Nephron (organoid): ENCODE measurements at regions not wholly inside any gene's neighbourhood (a gene's known extent, or its start where the extent isn't known, plus 50 kb on each side); places are given as distances from the start of the nearest gene placed in this dataset.

ENCODE experiments used
- H3K27ac Mint-ChIP-seq, 3 experiments: 2 replicates each; pipeline ENCODE4 v1.8.0; 2020; ENCODE audit warnings: mixed read lengths in 3 of 3, mild to moderate bottlenecking in 2 of 3, moderate library complexity in 1 of 3
- H3K27me3 Mint-ChIP-seq: 2 replicates; pipeline ENCODE4 v1.8.0; 2021; ENCODE audit warnings: low read depth, mild to moderate bottlenecking, moderate library complexity, mixed read lengths
- H3K36me3 Mint-ChIP-seq: 2 replicates; pipeline ENCODE4 v1.8.0; 2020; ENCODE audit warnings: low read depth, mixed read lengths
- H3K4me1 Mint-ChIP-seq: 2 replicates; pipeline ENCODE4 v1.8.0; 2020; ENCODE audit warnings: mixed read lengths
- H3K4me3 Mint-ChIP-seq, 3 experiments: 2 replicates each; pipeline ENCODE4 v1.8.0; 2020; ENCODE audit warnings: mild to moderate bottlenecking in 3 of 3, mixed read lengths in 3 of 3, moderate library complexity in 2 of 3
- H3K9me3 Mint-ChIP-seq: 2 replicates; pipeline ENCODE4 v1.8.0; 2020; ENCODE audit warnings: mixed read lengths
- CTCF ChIP-seq, 3 experiments: fragments of 200-600 bp; sonication (generic); IDR thresholded peaks; one replicate each; pipeline ENCODE4 v1.5.0; 2021; ENCODE audit warnings: antibody characterized with exemption in 3 of 3; ENCODE audit not compliant: unreplicated experiment in 3 of 3

DNA sequence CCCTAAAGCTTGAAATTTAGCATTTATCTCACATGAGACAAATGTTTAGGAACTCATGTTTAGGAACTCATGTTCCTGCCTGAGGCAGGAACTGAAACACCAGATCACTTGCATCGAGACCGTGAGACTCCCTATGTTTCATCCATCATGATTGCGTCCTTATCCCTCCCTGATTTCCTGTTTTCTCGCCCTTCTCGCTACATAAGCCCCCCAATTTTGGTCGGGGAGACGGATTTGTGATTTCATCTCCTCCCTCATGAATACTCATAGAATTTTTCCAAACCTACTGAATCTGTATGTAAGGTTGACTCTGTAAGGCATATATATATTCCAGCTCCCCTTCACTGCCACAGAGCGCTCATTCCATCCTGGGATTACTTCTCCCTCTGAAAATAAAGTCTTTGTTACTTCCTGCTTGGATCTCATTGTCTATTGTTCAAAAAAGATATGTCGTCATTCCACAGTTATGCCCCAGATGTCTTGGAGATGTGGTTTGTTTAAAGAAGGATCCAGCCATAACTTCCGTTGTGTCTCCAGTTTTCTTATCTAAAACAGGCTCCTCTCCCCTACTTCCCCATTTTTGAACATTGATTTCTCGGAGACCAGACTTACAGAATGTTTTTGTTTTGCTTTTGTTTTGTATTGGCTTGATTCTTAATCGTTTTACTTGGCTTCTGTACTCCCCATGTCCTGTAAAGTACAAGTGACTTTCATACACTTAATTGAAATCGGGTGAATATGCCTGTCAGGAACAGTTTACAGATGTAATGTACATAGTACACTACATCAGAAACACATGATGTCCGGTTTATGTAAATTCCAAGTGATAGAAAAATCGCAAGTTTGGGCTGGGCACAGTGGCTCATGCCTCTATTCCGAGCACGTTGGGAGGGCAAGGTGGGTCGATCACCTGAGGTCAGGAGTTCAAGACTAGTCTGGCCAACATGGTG, 118.7 kb downstream of the HFE start:
- Mint-ChIP-seq H3K36me3 (no peaks in the 10 kb centered on the region), H3K9me3 (no peaks in the 10 kb centered on the region), H3K4me1 (peaks cover 9% of the 10 kb centered on the region), H3K27me3 (peaks cover 5% of the 10 kb centered on the region), H3K4me3 (no peak overlapping the region), H3K27ac (no peak overlapping the region)
- TF ChIP-seq CTCF (IDR thresholded peaks at IDR 0.05; ENCODE audit: unreplicated experiment in 3 of 3), result no peak

GRCh38 chr6:26206868-26207801, 119.9 kb downstream of the HFE start:
- no peak for TF ChIP-seq CTCF (IDR thresholded peaks at IDR 0.05; ENCODE audit: unreplicated experiment in 3 of 3)
- Mint-ChIP-seq H3K36me3 (no peaks in the 10 kb centered on the region), H3K9me3 (no peaks in the 10 kb centered on the region), H3K27me3 (peaks cover 5% of the 10 kb centered on the region), H3K4me3 (no peak overlapping the region), H3K27ac (no peak overlapping the region), H3K4me1 (peaks cover 9% of the 10 kb centered on the region)

DNA sequence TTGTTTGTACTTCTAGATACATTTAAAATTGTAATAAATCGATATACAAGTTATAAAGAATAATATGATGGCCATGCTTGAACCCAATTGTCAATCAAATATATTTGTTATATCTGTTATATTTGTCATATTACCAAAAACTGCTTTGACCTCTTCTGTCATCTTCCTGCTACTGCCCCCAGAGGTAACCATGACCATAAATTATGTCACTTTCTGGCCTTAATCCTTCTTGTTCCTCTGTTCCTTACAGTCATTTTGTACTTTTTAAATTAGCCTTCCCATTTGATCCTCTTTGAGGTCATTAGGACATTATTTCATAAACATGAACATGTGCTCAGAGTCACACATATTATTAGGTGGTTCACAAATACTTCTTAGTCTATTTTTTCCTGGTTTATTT, 124.7 kb downstream of the HFE start:
- H3K4me1 Mint-ChIP-seq, result peaks cover 4% of the 10 kb centered on the region
- no peaks in the 10 kb centered on the region for H3K27me3 Mint-ChIP-seq
- no peak overlapping the region for H3K4me3 Mint-ChIP-seq
- no peaks in the 10 kb centered on the region for H3K36me3 Mint-ChIP-seq
- H3K27ac Mint-ChIP-seq, result peak overlapping the region in 2 of 3 experiments; percentile 3 to 37
- H3K9me3 Mint-ChIP-seq, result no peaks in the 10 kb centered on the region
- TF ChIP-seq CTCF (IDR thresholded peaks at IDR 0.05; ENCODE audit: unreplicated experiment in 3 of 3), result no peak

DNA sequence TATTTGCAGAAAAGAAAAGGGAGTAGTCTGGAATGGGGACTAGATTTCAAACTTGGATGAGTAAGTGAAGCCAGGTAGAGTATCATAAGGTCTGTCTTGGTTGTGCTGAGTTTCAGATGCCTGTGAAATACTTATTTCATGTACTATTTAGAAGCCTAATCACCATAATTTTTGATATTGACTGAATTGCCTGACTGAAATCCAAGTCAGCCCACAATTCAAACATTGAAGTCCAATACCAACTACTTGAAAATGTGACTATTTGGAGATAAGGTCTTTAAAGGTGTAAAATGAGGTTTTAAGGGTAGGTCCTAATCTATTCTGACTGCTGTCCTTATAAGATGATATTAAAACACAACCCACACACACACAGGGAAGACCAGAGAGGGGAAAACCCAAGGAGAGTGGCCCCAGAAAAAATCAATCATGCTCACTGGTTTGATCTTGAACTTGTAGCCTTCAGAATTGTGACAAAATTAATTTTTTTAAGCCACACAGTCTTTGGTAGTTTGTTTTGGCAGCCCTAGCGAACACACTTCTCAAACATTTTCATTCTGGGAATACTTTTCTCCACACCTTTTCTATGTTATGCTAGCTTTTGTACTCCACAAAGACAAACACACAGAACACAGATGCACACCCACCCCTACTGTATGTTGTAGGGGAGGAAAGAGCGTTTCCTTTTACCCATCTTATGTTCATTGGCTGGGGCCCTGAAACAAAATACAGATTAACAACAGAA, 126.3 kb downstream of the HFE start:
- Mint-ChIP-seq H3K9me3 (no peaks in the 10 kb centered on the region), H3K4me1 (peaks cover 4% of the 10 kb centered on the region), H3K4me3 (peak overlapping the region; percentile 56 to 75 (median 61)), H3K27me3 (no peaks in the 10 kb centered on the region), H3K36me3 (no peaks in the 10 kb centered on the region), H3K27ac (peak overlapping the region in 1 of 3 experiments; percentile 81)
- TF ChIP-seq CTCF (IDR thresholded peaks at IDR 0.05; ENCODE audit: unreplicated experiment in 3 of 3), result no peak

GRCh38 chr6:26214803-26215584, 127.8 kb downstream of the HFE start:
- no peak overlapping the region for H3K27ac Mint-ChIP-seq
- no peaks in the 10 kb centered on the region for H3K36me3 Mint-ChIP-seq
- H3K4me3 Mint-ChIP-seq, result no peak overlapping the region
- no peak for TF ChIP-seq CTCF (IDR thresholded peaks at IDR 0.05; ENCODE audit: unreplicated experiment in 3 of 3)
- no peaks in the 10 kb centered on the region for H3K9me3 Mint-ChIP-seq
- H3K27me3 Mint-ChIP-seq, result no peaks in the 10 kb centered on the region
- H3K4me1 Mint-ChIP-seq, result peaks cover 4% of the 10 kb centered on the region
